ENCODE measurements at regions not wholly inside any gene's neighbourhood (a gene's known extent, or its start where the extent isn't known, plus 50 kb on each side); places are given as distances from the start of the nearest gene placed in this dataset.

- no peak for ATAC-seq
Measured at GRCh38 chr1:88265606-88266005, 418.5 kb upstream of the PKN2 start.

GRCh38 chr1:88266051-88266450, 418.0 kb upstream of the PKN2 start:
- no peak for ATAC-seq

GRCh38 chr1:88272216-88272615, 411.9 kb upstream of the PKN2 start:
- ATAC-seq = no peak

- ATAC-seq = no peak
Measured at GRCh38 chr1:88274431-88274830, 409.6 kb upstream of the PKN2 start.

GRCh38 chr1:88275259-88275862, 408.7 kb upstream of the PKN2 start:
- no peak for ATAC-seq

GRCh38 chr1:88276163-88276562, 407.9 kb upstream of the PKN2 start:
- peak; percentile 74 for ATAC-seq

GRCh38 chr1:88284066-88284465, 400.0 kb upstream of the PKN2 start:
- ATAC-seq = no peak

GRCh38 chr1:88284666-88285366, 399.3 kb upstream of the PKN2 start:
- no peak for ATAC-seq

GRCh38 chr1:88286716-88287115, 397.4 kb upstream of the PKN2 start:
- ATAC-seq = no peak

- no peak for ATAC-seq
Measured at GRCh38 chr1:88288571-88288970, 395.5 kb upstream of the PKN2 start.

- no peak for ATAC-seq
Measured at GRCh38 chr1:88289401-88290102, 394.5 kb upstream of the PKN2 start.

- ATAC-seq = no peak
Measured at GRCh38 chr1:88291611-88292354, 392.3 kb upstream of the PKN2 start.

GRCh38 chr1:88293691-88294190, 390.3 kb upstream of the PKN2 start:
- ATAC-seq = no peak

GRCh38 chr1:88296227-88296626, 387.8 kb upstream of the PKN2 start:
- ATAC-seq = no peak

GRCh38 chr1:88296642-88297041, 387.4 kb upstream of the PKN2 start:
- ATAC-seq = no peak

GRCh38 chr1:88298506-88298905, 385.6 kb upstream of the PKN2 start:
- ATAC-seq = no peak

GRCh38 chr1:88300752-88301263, 383.3 kb upstream of the PKN2 start:
- no peak for ATAC-seq

- ATAC-seq = no peak
Measured at GRCh38 chr1:88302843-88303486, 381.1 kb upstream of the PKN2 start.

GRCh38 chr1:88311265-88311664, 372.8 kb upstream of the PKN2 start:
- no peak for ATAC-seq

GRCh38 chr1:88311907-88312306, 372.2 kb upstream of the PKN2 start:
- ATAC-seq = peak; percentile 72

GRCh38 chr1:88317396-88317795, 366.7 kb upstream of the PKN2 start:
- ATAC-seq = no peak

- no peak for ATAC-seq
Measured at GRCh38 chr1:88318740-88319139, 365.3 kb upstream of the PKN2 start.
